MCF 10A (cell line): ENCODE measurements at regions not wholly inside any gene's neighbourhood (a gene's known extent, or its start where the extent isn't known, plus 50 kb on each side); places are given as distances from the start of the nearest gene placed in this dataset.

ENCODE experiments used
- BruUV-seq: library from RNA; stranded (reverse); fragments of 400-500 nt; replicated peaks from 2 replicates; lab custom pipeline; 2021; lab: Mats Ljungman, UMichigan
- CTCF ChIA-PET: fragments of 300-600 bp; sonication (Branson Sonifier 250); formaldehyde crosslinking; extraction: SDS; loops from one replicate; lab custom pipeline; 2021; ENCODE audit warnings: antibody characterized with exemption, inconsistent platforms; lab: Yijun Ruan, JAX
- POLR2A ChIA-PET: fragments of 300-600, 350-650 bp; sonication (Branson Sonifier 250); formaldehyde crosslinking; extraction: SDS; loops from one replicate; lab custom pipeline; 2020; ENCODE audit warnings: antibody characterized with exemption, inconsistent platforms; lab: Yijun Ruan, JAX
- DNase-seq: peaks from one replicate; pipeline ENCODE4 v3.0.0-alpha.2; 2018; ENCODE audit not compliant: unreplicated experiment
- H3K27ac Mint-ChIP-seq: one replicate; pipeline ENCODE4 v1.8.0; 2022; ENCODE audit warnings: mild to moderate bottlenecking, low read depth, mixed read lengths; ENCODE audit not compliant: unreplicated experiment
- H3K27me3 Mint-ChIP-seq: one replicate; pipeline ENCODE4 v1.8.0; 2022; ENCODE audit warnings: mixed read lengths; ENCODE audit not compliant: insufficient read depth, unreplicated experiment
- H3K36me3 Mint-ChIP-seq: one replicate; pipeline ENCODE4 v1.8.0; 2022; ENCODE audit warnings: mild to moderate bottlenecking, moderate library complexity, mixed read lengths; ENCODE audit not compliant: insufficient read depth, unreplicated experiment
- H3K4me1 Mint-ChIP-seq: one replicate; pipeline ENCODE4 v1.8.0; 2022; ENCODE audit warnings: mixed read lengths; ENCODE audit not compliant: insufficient read depth, unreplicated experiment
- H3K4me3 Mint-ChIP-seq: one replicate; pipeline ENCODE4 v1.8.0; 2022; ENCODE audit warnings: mild to moderate bottlenecking, moderate library complexity, mixed read lengths; ENCODE audit not compliant: unreplicated experiment
- H3K9me3 Mint-ChIP-seq: one replicate; pipeline ENCODE4 v1.8.0; 2022; ENCODE audit warnings: mixed read lengths; ENCODE audit not compliant: unreplicated experiment
- intact Hi-C: fragments of 100-400 bp; cut with micrococcal nuclease; formaldehyde crosslinking; loops from 2 replicates; pipeline ENCODE4 v1.14.1; 2022
- TF ChIP-seq, protein P1 (sequence below): fragments of 200-600 bp; IDR thresholded peaks from one replicate; pipeline ENCODE4 v1.8.0; 2022; ENCODE audit warnings: antibody characterized with exemption, mild to moderate bottlenecking; ENCODE audit not compliant: unreplicated experiment

GRCh38 chr4:14681330-14681729 lies 321.0 kb upstream of the CPEB2 start:
- intact Hi-C loops: no loop called here
- no TSS peak for BruUV-seq
- POLR2A ChIA-PET: interaction anchor here (0.7 kb wide), 1 partner anchor 113 kb away, joined by 3 read pairs; no protein-coding TSS in a partner anchor
- H3K36me3 Mint-ChIP-seq: peaks cover 6% of the 10 kb centered on the region
- TF ChIP-seq, protein P1, sequence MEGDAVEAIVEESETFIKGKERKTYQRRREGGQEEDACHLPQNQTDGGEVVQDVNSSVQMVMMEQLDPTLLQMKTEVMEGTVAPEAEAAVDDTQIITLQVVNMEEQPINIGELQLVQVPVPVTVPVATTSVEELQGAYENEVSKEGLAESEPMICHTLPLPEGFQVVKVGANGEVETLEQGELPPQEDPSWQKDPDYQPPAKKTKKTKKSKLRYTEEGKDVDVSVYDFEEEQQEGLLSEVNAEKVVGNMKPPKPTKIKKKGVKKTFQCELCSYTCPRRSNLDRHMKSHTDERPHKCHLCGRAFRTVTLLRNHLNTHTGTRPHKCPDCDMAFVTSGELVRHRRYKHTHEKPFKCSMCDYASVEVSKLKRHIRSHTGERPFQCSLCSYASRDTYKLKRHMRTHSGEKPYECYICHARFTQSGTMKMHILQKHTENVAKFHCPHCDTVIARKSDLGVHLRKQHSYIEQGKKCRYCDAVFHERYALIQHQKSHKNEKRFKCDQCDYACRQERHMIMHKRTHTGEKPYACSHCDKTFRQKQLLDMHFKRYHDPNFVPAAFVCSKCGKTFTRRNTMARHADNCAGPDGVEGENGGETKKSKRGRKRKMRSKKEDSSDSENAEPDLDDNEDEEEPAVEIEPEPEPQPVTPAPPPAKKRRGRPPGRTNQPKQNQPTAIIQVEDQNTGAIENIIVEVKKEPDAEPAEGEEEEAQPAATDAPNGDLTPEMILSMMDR: no peak
- no peaks in the 10 kb centered on the region for H3K4me1 Mint-ChIP-seq
- CTCF ChIA-PET: no interaction called here
- peaks cover 9% of the 10 kb centered on the region for H3K9me3 Mint-ChIP-seq
- no peaks in the 10 kb centered on the region for H3K27me3 Mint-ChIP-seq
- DNase-seq: no peak
- H3K4me3 Mint-ChIP-seq: no peak overlapping the region
- H3K27ac Mint-ChIP-seq: no peak overlapping the region

GRCh38 chr4:14693728-14694127 lies 308.6 kb upstream of the CPEB2 start:
- intact Hi-C loops: no loop called here
- H3K4me1 Mint-ChIP-seq: no peaks in the 10 kb centered on the region
- CTCF ChIA-PET: interaction anchor here (0.6 to 0.8 kb wide), 2 partner anchors 9 to 57 kb away, joined by 3 read pairs; no protein-coding TSS in a partner anchor
- no peaks in the 10 kb centered on the region for H3K27me3 Mint-ChIP-seq
- POLR2A ChIA-PET: no interaction called here
- no peak for DNase-seq
- no TSS peak for BruUV-seq
- H3K27ac Mint-ChIP-seq: no peak overlapping the region
- TF ChIP-seq, protein P1: no peak
- no peak overlapping the region for H3K4me3 Mint-ChIP-seq
- peaks cover 6% of the 10 kb centered on the region for H3K9me3 Mint-ChIP-seq
- H3K36me3 Mint-ChIP-seq: no peaks in the 10 kb centered on the region

GRCh38 chr4:14695095-14695845 lies 307.0 kb upstream of the CPEB2 start:
- no peaks in the 10 kb centered on the region for H3K27me3 Mint-ChIP-seq
- ChIA-PET POLR2A (no interaction called here), CTCF (no interaction called here)
- no TSS peak for BruUV-seq
- no peak overlapping the region for H3K4me3 Mint-ChIP-seq
- intact Hi-C loops: no loop called here
- peaks cover 6% of the 10 kb centered on the region for H3K9me3 Mint-ChIP-seq
- H3K4me1 Mint-ChIP-seq: no peaks in the 10 kb centered on the region
- TF ChIP-seq, protein P1: no peak
- no peak for DNase-seq
- no peaks in the 10 kb centered on the region for H3K36me3 Mint-ChIP-seq
- no peak overlapping the region for H3K27ac Mint-ChIP-seq

GRCh38 chr4:14700083-14700482 lies 302.2 kb upstream of the CPEB2 start:
- Mint-ChIP-seq H3K9me3 (no peaks in the 10 kb centered on the region), H3K27me3 (no peaks in the 10 kb centered on the region), H3K4me3 (no peak overlapping the region), H3K27ac (no peak overlapping the region), H3K36me3 (no peaks in the 10 kb centered on the region), H3K4me1 (no peaks in the 10 kb centered on the region)
- CTCF ChIA-PET: interaction anchor here (0.6 to 0.9 kb wide), 3 partner anchors 20 to 1044 kb away, joined by 3 to 4 read pairs (median 3); no protein-coding TSS in a partner anchor
- POLR2A ChIA-PET: no interaction called here
- DNase-seq: no peak
- TF ChIP-seq, protein P1: no peak
- intact Hi-C loops: no loop called here
- no TSS peak for BruUV-seq
